Trophoblast cell (in vitro differentiated cells and primary cell): ENCODE measurements at regions not wholly inside any gene's neighbourhood (a gene's known extent, or its start where the extent isn't known, plus 50 kb on each side); places are given as distances from the start of the nearest gene placed in this dataset.

Source experiments
- DNase-seq, 2 donors: peaks; one replicate each; pipeline ENCODE4 v3.0.0-alpha.2; 2016
- H2AFZ ChIP-seq: 2 replicates; pipeline ENCODE4 v1.6.1; 2013; ENCODE audit warnings: low read length, moderate library complexity, mild to moderate bottlenecking; ENCODE audit not compliant: insufficient read depth, poor library complexity
- H2AK5ac ChIP-seq: 2 replicates; pipeline ENCODE4 v1.6.1; 2013; ENCODE audit warnings: mild to moderate bottlenecking, low read length
- H2BK120ac ChIP-seq: 2 replicates; pipeline ENCODE4 v1.6.1; 2013; ENCODE audit warnings: low read length, mild to moderate bottlenecking, moderate library complexity; ENCODE audit not compliant: insufficient read depth, poor library complexity
- H2BK12ac ChIP-seq: 2 replicates; pipeline ENCODE4 v1.6.1; 2013; ENCODE audit warnings: mild to moderate bottlenecking, low read length, moderate library complexity
- H2BK5ac ChIP-seq: 2 replicates; pipeline ENCODE4 v1.6.1; 2013; ENCODE audit warnings: low read length, low read depth, moderate library complexity, mild to moderate bottlenecking; ENCODE audit not compliant: poor library complexity
- H3K14ac ChIP-seq: 2 replicates; pipeline ENCODE4 v1.6.1; 2013; ENCODE audit warnings: mild to moderate bottlenecking, low read length
- H3K18ac ChIP-seq: 2 replicates; pipeline ENCODE4 v1.6.1; 2013; ENCODE audit warnings: mild to moderate bottlenecking, low read length
- H3K23ac ChIP-seq: 2 replicates; pipeline ENCODE4 v1.6.1; 2013; ENCODE audit warnings: low read length
- H3K27ac ChIP-seq: 2 replicates; pipeline ENCODE4 v1.5.1; 2013; ENCODE audit warnings: low read depth, mild to moderate bottlenecking, inconsistent platforms, low read length, moderate library complexity
- H3K27me3 ChIP-seq: 2 replicates; pipeline ENCODE4 v1.6.1; 2013; ENCODE audit warnings: inconsistent platforms, mild to moderate bottlenecking, low read length, moderate library complexity; ENCODE audit not compliant: insufficient read depth
- H3K36me3 ChIP-seq, 2 experiments: 1 replicate in 1 of 2; 2 replicates in 1 of 2; pipeline ENCODE4 v1.6.1; 2013; ENCODE audit warnings: low read length in 2 of 2, mild to moderate bottlenecking in 2 of 2, moderate library complexity in 1 of 2; ENCODE audit not compliant: insufficient read depth in 2 of 2, control insufficient read depth in 1 of 2
- H3K4ac ChIP-seq: 2 replicates; pipeline ENCODE4 v1.6.1; 2013; ENCODE audit warnings: low read depth, mild to moderate bottlenecking, low read length, moderate library complexity
- H3K4me1 ChIP-seq, 2 experiments: 1 replicate in 1 of 2; 2 replicates in 1 of 2; pipeline ENCODE4 v1.6.1; 2013; ENCODE audit warnings: low read length in 2 of 2, mild to moderate bottlenecking in 2 of 2, moderate library complexity in 1 of 2; ENCODE audit not compliant: insufficient read depth in 2 of 2, control insufficient read depth in 1 of 2
- H3K4me2 ChIP-seq: 2 replicates; pipeline ENCODE4 v1.6.1; 2013; ENCODE audit warnings: inconsistent platforms, mild to moderate bottlenecking, low read length, moderate library complexity
- H3K4me3 ChIP-seq: 2 replicates; pipeline ENCODE4 v1.5.1; 2013; ENCODE audit warnings: mild to moderate bottlenecking, low read depth, low read length, inconsistent platforms
- H3K79me1 ChIP-seq: one replicate; pipeline ENCODE4 v1.6.1; 2013; ENCODE audit warnings: low read length
- H3K79me2 ChIP-seq: 2 replicates; pipeline ENCODE4 v1.6.1; 2013; ENCODE audit warnings: low read length, mild to moderate bottlenecking; ENCODE audit not compliant: control insufficient read depth, insufficient read depth, poor library complexity
- H3K9ac ChIP-seq: 2 replicates; pipeline ENCODE4 v1.6.1; 2013; ENCODE audit warnings: mild to moderate bottlenecking, low read length
- H3K9me3 ChIP-seq: 2 replicates; pipeline ENCODE4 v1.6.1; 2013; ENCODE audit warnings: low read depth, mild to moderate bottlenecking, control low read depth, inconsistent platforms, low read length; ENCODE audit not compliant: insufficient read depth
- H4K12ac ChIP-seq: 2 replicates; pipeline ENCODE4 v1.6.1; 2013; ENCODE audit warnings: low read depth, mild to moderate bottlenecking, low read length, moderate library complexity
- H4K8ac ChIP-seq: 2 replicates; pipeline ENCODE4 v1.6.1; 2013; ENCODE audit warnings: low read depth, mild to moderate bottlenecking, low read length, moderate library complexity
- H4K91ac ChIP-seq: one replicate; pipeline ENCODE4 v1.6.1; 2013; ENCODE audit warnings: low read depth, mild to moderate bottlenecking, low read length, moderate library complexity
- WGBS: extraction: QIAGEN DNeasy Blood & Tissue Kit; methylation state at CpG from one replicate; pipeline ENCODE4 v1.1.7; 2013; ENCODE audit warnings: missing lambda C conversion rate; ENCODE audit not compliant: insufficient read length, insufficient coverage; ENCODE audit errors: extremely low coverage; 5-methylcytosine and 5-hydroxymethylcytosine counted together

DNA sequence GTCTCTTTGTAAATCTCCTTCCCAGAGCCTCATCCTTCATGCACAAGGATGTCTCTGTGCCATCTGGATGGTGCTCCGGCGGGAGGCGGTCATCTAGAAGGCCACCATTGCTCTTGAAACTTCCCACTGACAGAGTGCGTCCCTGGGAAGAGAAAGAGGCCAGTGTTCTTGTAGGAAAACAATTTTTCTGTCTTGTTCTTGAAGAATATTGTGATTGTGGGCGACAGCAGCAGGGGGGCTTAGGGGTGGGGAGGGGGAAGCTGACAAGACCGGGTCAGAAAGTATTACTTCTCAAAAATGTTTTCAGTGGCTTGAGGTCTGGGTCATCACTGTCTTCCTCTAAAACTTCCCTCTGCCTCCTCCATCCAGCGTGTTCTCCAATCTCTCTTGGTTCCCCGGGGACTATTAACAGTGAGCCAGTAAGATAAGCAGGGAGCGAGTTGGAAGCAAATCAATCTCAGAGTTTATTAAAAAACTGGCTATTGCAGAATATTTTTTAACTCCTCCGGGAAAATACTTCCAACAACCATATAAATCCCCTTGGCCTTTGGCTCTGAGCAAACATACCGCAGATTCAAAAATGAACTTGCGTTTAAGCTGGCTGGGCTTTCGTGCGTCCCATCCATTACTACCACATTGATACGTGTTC lies 597.8 kb upstream of the MGMT start:
- Histone ChIP-seq H3K9me3 (no peaks in the 10 kb centered on the region), H2AK5ac (no peak overlapping the region), H3K9ac (no peak overlapping the region), H3K4me1 (no peaks in the 10 kb centered on the region), H3K79me1 (no peaks in the 10 kb centered on the region), H2BK5ac (no peak overlapping the region), H3K4me2 (no peak overlapping the region), H3K23ac (no peak overlapping the region), H4K12ac (no peak overlapping the region), H2BK120ac (no peak overlapping the region), H3K79me2 (no peaks in the 10 kb centered on the region), H2BK12ac (no peak overlapping the region), H3K14ac (no peak overlapping the region), H3K27me3 (no peaks in the 10 kb centered on the region), H3K18ac (no peak overlapping the region), H3K4ac (no peak overlapping the region), H4K8ac (no peak overlapping the region), H4K91ac (no peak overlapping the region), H3K36me3 (no peaks in the 10 kb centered on the region), H3K4me3 (no peak overlapping the region), H2AFZ (no peak overlapping the region), H3K27ac (no peak overlapping the region)
- whole genome bisulfite sequencing, result no CpG with 5 or more reads among the region's 15 CpGs
- no peak for DNase-seq

DNA sequence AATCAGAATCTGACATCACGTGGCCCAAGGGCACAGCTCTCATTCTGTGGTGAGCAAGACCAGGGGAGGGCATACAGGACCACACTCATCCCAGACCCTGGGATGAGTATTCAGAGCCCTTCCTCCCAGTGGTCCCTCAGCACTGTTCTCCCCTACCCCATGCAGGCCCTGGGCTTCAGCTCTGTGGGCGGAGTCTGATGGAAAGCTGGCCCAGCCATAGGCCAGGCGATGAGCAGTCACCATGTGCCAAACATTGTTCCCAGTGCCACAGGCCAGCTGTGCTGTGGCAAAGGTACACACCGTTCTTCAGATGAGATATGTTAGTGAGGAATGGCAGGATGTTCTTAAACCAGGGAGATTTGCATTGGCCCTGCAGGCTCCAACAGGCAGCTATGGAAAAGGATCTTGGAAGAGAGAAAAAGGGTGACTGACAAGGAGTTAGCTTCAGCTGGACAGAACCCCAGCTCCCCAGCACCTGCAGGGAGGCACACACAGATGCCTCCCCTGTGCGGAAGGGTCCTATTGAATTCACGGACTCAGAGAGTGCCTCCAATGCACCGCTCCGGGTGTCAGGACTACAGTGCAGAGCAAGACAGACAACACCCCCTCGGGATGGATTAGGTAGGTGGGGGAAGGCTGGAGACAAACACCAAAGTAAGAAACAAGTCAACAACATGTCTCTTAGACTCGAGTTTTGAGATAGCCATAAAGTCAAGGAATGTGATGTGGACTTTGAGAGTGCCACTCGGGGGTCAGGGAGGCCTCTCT lies 596.0 kb upstream of the MGMT start:
- H2AFZ ChIP-seq, result no peak overlapping the region

DNA sequence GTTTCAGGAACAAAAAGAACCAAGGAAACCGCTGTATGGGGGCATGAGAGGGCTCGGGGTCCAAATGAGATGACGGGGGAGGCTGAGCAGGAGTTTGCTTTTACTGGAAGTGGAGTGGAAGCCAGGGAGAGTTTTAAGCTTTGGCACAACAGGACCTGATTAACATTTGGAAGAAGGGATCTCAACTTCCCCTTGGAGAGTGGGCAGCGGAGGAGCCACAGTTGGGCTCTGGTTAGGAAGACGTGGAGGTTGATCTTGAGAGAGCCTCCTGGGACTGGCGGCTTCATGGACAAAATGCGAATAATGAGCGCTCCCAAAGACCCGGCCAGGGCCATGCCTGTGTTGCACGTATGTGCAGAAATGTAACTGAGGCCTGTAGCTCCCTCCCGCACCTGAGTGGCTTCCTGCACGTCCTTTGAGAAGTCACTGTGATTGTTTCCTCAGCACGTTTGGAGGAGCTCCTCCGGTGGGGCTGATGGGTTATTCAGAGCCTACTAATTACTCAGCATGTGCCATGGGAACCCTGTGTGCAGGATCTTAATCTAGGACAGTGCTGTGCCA lies 595.3 kb upstream of the MGMT start:
- Histone ChIP-seq H3K23ac (no peak overlapping the region), H3K14ac (no peak overlapping the region), H3K4me3 (no peak overlapping the region), H2BK12ac (no peak overlapping the region), H3K4me1 (no peaks in the 10 kb centered on the region), H3K4ac (no peak overlapping the region), H2AFZ (no peak overlapping the region), H3K9me3 (no peaks in the 10 kb centered on the region), H4K8ac (no peak overlapping the region), H3K4me2 (no peak overlapping the region), H3K27ac (no peak overlapping the region), H3K27me3 (no peaks in the 10 kb centered on the region), H3K18ac (no peak overlapping the region), H3K79me1 (no peaks in the 10 kb centered on the region), H3K36me3 (no peaks in the 10 kb centered on the region), H3K79me2 (no peaks in the 10 kb centered on the region), H2AK5ac (no peak overlapping the region), H3K9ac (no peak overlapping the region), H2BK120ac (no peak overlapping the region), H4K91ac (no peak overlapping the region), H4K12ac (no peak overlapping the region), H2BK5ac (no peak overlapping the region)
- WGBS, result no CpG with 5 or more reads among the region's 14 CpGs
- no peak for DNase-seq

More for the DNA sequence above, 596.0 kb upstream of the MGMT start:
- no peak overlapping the region for H3K23ac ChIP-seq
- H4K91ac ChIP-seq, result no peak overlapping the region
- H3K4me2 ChIP-seq, result no peak overlapping the region
- H3K4me1 ChIP-seq, result no peaks in the 10 kb centered on the region
- H3K79me1 ChIP-seq, result no peaks in the 10 kb centered on the region
- H4K12ac ChIP-seq, result no peak overlapping the region
- H3K4me3 ChIP-seq, result no peak overlapping the region
- H3K4ac ChIP-seq, result no peak overlapping the region
- no peak overlapping the region for H2BK120ac ChIP-seq
- no peak overlapping the region for H2BK12ac ChIP-seq
- no peak overlapping the region for H3K14ac ChIP-seq
- H3K27ac ChIP-seq, result no peak overlapping the region
- no peaks in the 10 kb centered on the region for H3K9me3 ChIP-seq
- no peaks in the 10 kb centered on the region for H3K79me2 ChIP-seq
- WGBS, result no CpG with 5 or more reads among the region's 11 CpGs
- no peak overlapping the region for H3K9ac ChIP-seq
- no peaks in the 10 kb centered on the region for H3K27me3 ChIP-seq
- no peak for DNase-seq
- no peak overlapping the region for H2BK5ac ChIP-seq
- no peak overlapping the region for H3K18ac ChIP-seq
- H3K36me3 ChIP-seq, result no peaks in the 10 kb centered on the region
- no peak overlapping the region for H2AK5ac ChIP-seq
- no peak overlapping the region for H4K8ac ChIP-seq

DNA sequence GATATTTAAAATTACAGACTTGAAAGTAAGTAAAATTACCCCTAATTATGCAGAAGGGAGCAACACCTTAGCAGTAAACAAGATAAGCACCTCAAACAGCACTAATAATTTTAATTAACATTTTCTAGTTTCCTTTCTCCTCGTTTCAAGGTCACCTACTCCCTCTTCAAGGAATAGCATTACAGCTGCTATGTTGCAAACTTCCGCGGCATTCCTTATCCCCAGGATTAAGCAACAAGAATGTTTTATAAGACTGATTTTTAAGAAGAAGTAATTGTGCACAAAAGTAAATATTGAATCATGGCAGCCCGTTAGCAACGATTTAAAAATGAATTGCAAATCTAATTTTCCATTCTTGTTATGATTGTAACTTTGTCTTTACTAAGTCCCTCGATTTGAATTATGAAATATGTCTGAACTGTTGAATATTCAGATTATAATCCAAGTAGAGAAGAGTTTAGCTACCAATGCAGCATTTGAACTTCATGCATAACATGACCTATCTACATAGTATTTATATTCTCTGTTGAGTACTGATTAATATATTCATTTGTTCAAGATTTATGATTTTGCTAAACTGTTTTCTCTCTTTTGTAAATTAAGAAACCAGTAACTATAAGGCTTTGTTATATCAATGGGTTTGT lies 593.5 kb upstream of the MGMT start:
- no peak overlapping the region for H2BK120ac ChIP-seq
- no peak overlapping the region for H4K91ac ChIP-seq
- no peak overlapping the region for H2AFZ ChIP-seq
- H3K18ac ChIP-seq, result no peak overlapping the region
- no peaks in the 10 kb centered on the region for H3K79me2 ChIP-seq
- H3K4me2 ChIP-seq, result no peak overlapping the region
- H2BK12ac ChIP-seq, result no peak overlapping the region
- no peaks in the 10 kb centered on the region for H3K27me3 ChIP-seq
- H2AK5ac ChIP-seq, result no peak overlapping the region
- H3K4me1 ChIP-seq, result no peaks in the 10 kb centered on the region
- no peak overlapping the region for H4K8ac ChIP-seq
- H2BK5ac ChIP-seq, result no peak overlapping the region
- no CpG with 5 or more reads among the region's 6 CpGs for WGBS
- no peak overlapping the region for H3K4ac ChIP-seq
- H3K4me3 ChIP-seq, result no peak overlapping the region
- DNase-seq, result no peak
- no peak overlapping the region for H3K27ac ChIP-seq
- no peaks in the 10 kb centered on the region for H3K36me3 ChIP-seq
- H3K23ac ChIP-seq, result no peak overlapping the region
- H3K79me1 ChIP-seq, result no peaks in the 10 kb centered on the region
- no peaks in the 10 kb centered on the region for H3K9me3 ChIP-seq
- H3K9ac ChIP-seq, result no peak overlapping the region
- H3K14ac ChIP-seq, result no peak overlapping the region
- H4K12ac ChIP-seq, result no peak overlapping the region
